ENCODE measurements at regions not wholly inside any gene's neighbourhood (a gene's known extent, or its start where the extent isn't known, plus 50 kb on each side); places are given as distances from the start of the nearest gene placed in this dataset.

- TF ChIP-seq, protein P1, sequence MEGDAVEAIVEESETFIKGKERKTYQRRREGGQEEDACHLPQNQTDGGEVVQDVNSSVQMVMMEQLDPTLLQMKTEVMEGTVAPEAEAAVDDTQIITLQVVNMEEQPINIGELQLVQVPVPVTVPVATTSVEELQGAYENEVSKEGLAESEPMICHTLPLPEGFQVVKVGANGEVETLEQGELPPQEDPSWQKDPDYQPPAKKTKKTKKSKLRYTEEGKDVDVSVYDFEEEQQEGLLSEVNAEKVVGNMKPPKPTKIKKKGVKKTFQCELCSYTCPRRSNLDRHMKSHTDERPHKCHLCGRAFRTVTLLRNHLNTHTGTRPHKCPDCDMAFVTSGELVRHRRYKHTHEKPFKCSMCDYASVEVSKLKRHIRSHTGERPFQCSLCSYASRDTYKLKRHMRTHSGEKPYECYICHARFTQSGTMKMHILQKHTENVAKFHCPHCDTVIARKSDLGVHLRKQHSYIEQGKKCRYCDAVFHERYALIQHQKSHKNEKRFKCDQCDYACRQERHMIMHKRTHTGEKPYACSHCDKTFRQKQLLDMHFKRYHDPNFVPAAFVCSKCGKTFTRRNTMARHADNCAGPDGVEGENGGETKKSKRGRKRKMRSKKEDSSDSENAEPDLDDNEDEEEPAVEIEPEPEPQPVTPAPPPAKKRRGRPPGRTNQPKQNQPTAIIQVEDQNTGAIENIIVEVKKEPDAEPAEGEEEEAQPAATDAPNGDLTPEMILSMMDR (conservative IDR thresholded peaks at IDR 0.05), result no peak
- TF ChIP-seq EZH2 (IDR thresholded peaks at IDR 0.05; ENCODE audit: low read depth), result no peak
Measured at GRCh38 chr10:50981904-50982303, 92.4 kb upstream of the PRKG1 start.
